MM.1S (cell line): ENCODE measurements at regions not wholly inside any gene's neighbourhood (a gene's known extent, or its start where the extent isn't known, plus 50 kb on each side); places are given as distances from the start of the nearest gene placed in this dataset.

Experiments used
- DNase-seq: peaks from one replicate; pipeline ENCODE4 v3.0.0-alpha.2; 2015
- H2AFZ ChIP-seq: fragments of 300-600 bp; sonication (generic); 2 replicates; pipeline ENCODE4 v1.6.0; 2016; ENCODE audit warnings: antibody characterized with exemption, low read length
- H3F3A ChIP-seq: fragments of 300-600 bp; sonication (generic); 2 replicates; pipeline ENCODE4 v1.6.1; 2016; ENCODE audit warnings: mild to moderate bottlenecking, antibody characterized with exemption, low read length, moderate library complexity, mixed read lengths; ENCODE audit not compliant: insufficient read depth
- H3K27ac ChIP-seq: fragments of 300-600 bp; sonication (generic); 2 replicates; pipeline ENCODE4 v1.5.1; 2016; ENCODE audit warnings: mild to moderate bottlenecking, low read length
- H3K27me3 ChIP-seq: fragments of 300-600 bp; sonication (generic); replicated peaks from 2 replicates; pipeline ENCODE4 v1.6.0; 2016; ENCODE audit warnings: low read length; ENCODE audit not compliant: insufficient read depth
- H3K36me3 ChIP-seq: fragments of 300-600 bp; sonication (generic); replicated peaks from 2 replicates; pipeline ENCODE4 v1.6.1; 2016; ENCODE audit warnings: mild to moderate bottlenecking, low read length, mixed read lengths; ENCODE audit not compliant: insufficient read depth
- H3K4me1 ChIP-seq: fragments of 300-600 bp; sonication (generic); 2 replicates; pipeline ENCODE4 v1.6.1; 2016; ENCODE audit warnings: low read length, mixed read lengths
- H3K4me2 ChIP-seq: fragments of 300-600 bp; sonication (generic); 2 replicates; pipeline ENCODE4 v1.6.0; 2016; ENCODE audit warnings: low read depth, low read length
- H3K4me3 ChIP-seq: fragments of 300-600 bp; sonication (generic); 2 replicates; pipeline ENCODE4 v1.5.1; 2016; ENCODE audit warnings: low read length, mixed read lengths
- H3K79me2 ChIP-seq: fragments of 300-600 bp; sonication (generic); 2 replicates; pipeline ENCODE4 v1.6.1; 2016; ENCODE audit warnings: mixed run types, low read length, mixed read lengths
- H3K9ac ChIP-seq: fragments of 300-600 bp; sonication (generic); 2 replicates; pipeline ENCODE4 v1.6.1; 2016; ENCODE audit warnings: low read length, mixed read lengths
- H3K9me2 ChIP-seq: fragments of 300-600 bp; sonication (generic); replicated peaks from 2 replicates; pipeline ENCODE4 v1.6.1; 2016; ENCODE audit warnings: mild to moderate bottlenecking, low read length, mixed read lengths; ENCODE audit not compliant: insufficient read depth
- H3K9me3 ChIP-seq: fragments of 300-600 bp; sonication (generic); replicated peaks from 2 replicates; pipeline ENCODE4 v1.6.1; 2016; ENCODE audit warnings: mild to moderate bottlenecking, low read length, mixed read lengths; ENCODE audit not compliant: insufficient read depth
- H4K20me1 ChIP-seq: fragments of 300-600 bp; sonication (generic); 2 replicates; pipeline ENCODE4 v1.6.1; 2016; ENCODE audit warnings: mild to moderate bottlenecking, low read length, moderate library complexity, mixed read lengths; ENCODE audit not compliant: insufficient read depth
- EZH2 ChIP-seq: fragments of 300-600 bp; sonication (generic); optimal IDR thresholded peaks from 2 replicates; pipeline ENCODE3; 2017; ENCODE audit warnings: low read depth, mild to moderate bottlenecking, antibody characterized with exemption, low read length, mixed read lengths
- EZH2phosphoT487 ChIP-seq: fragments of 300-600 bp; sonication (generic); IDR thresholded peaks from 2 replicates; pipeline ENCODE4 v1.6.1; 2018; ENCODE audit warnings: antibody characterized with exemption, low read length
- TF ChIP-seq, protein P1 (sequence below): fragments of 300-600 bp; sonication (generic); IDR thresholded peaks from 2 replicates; pipeline ENCODE4 v1.5.1; 2016; ENCODE audit warnings: antibody characterized with exemption, low read length, mixed read lengths

DNA sequence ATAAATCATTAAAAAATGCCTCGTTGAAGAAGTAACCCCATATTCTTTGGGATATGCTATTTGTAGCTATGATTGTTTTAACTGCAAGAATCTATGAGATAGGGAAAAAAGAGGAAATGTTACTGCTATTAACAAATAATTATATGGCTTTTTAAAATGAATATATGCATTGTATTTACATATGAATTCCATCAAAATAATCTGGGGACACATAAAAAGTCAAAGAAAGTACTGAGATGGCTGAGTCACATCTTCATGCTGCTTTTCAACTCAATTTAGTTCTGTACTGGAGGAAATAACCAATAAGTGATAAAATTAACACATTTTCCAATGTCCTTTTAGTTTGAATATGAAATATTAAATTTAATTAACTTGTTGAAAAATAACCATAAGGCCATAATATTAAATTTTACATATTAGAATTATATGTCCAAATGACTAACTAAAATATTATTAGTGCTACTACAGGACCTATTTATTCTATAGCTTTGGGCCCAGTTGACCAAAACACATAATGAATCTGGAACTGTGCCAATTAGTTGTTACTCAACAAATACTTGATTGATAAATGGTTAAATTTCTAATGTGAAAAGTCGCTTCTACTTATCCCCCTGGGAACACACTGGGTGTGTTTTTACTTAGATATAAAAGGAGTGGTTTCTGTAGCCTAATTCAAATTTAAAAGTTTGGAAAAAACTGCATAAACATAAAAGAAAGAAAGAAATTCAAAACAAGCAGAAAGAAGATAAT is 214.6 kb upstream of the PFKP start:
- TF ChIP-seq EZH2phosphoT487: no peak
- no peak for TF ChIP-seq EZH2
- TF ChIP-seq, protein P1, sequence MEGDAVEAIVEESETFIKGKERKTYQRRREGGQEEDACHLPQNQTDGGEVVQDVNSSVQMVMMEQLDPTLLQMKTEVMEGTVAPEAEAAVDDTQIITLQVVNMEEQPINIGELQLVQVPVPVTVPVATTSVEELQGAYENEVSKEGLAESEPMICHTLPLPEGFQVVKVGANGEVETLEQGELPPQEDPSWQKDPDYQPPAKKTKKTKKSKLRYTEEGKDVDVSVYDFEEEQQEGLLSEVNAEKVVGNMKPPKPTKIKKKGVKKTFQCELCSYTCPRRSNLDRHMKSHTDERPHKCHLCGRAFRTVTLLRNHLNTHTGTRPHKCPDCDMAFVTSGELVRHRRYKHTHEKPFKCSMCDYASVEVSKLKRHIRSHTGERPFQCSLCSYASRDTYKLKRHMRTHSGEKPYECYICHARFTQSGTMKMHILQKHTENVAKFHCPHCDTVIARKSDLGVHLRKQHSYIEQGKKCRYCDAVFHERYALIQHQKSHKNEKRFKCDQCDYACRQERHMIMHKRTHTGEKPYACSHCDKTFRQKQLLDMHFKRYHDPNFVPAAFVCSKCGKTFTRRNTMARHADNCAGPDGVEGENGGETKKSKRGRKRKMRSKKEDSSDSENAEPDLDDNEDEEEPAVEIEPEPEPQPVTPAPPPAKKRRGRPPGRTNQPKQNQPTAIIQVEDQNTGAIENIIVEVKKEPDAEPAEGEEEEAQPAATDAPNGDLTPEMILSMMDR: no peak
- H3F3A ChIP-seq: no peaks in the 10 kb centered on the region
- no peak overlapping the region for H3K4me2 ChIP-seq
- no peak overlapping the region for H3K4me3 ChIP-seq
- H4K20me1 ChIP-seq: no peaks in the 10 kb centered on the region
- H3K9ac ChIP-seq: no peak overlapping the region
- no peaks in the 10 kb centered on the region for H3K36me3 ChIP-seq
- H3K27ac ChIP-seq: no peak overlapping the region
- DNase-seq: no peak
- H3K9me2 ChIP-seq: no peaks in the 10 kb centered on the region
- H3K79me2 ChIP-seq: no peaks in the 10 kb centered on the region
- no peak overlapping the region for H2AFZ ChIP-seq
- no peaks in the 10 kb centered on the region; the same call in 1 of the 2 replicates for H3K9me3 ChIP-seq
- no peaks in the 10 kb centered on the region for H3K4me1 ChIP-seq
- H3K27me3 ChIP-seq: no peaks in the 10 kb centered on the region

DNA sequence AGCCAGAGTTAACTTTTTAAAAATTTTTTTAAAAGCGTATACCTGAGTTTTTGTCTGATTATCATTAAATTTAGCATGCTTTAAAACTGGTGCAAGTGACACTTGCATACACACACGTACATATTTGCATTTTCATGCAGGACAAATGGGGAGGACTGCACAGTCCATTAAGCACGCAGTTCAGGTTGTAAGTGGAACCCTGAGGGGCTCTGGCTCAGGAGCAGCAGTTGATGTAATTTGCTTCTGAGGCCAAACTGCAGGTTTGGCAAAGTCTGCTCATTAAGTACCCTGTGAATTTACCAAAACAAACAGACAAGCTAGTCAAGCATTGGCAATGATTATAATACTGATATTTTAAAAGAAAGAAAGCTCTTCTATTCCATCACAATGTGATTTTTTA is 215.8 kb upstream of the PFKP start:
- Histone ChIP-seq H3K9me3 (no peaks in the 10 kb centered on the region; the same call in 1 of the 2 replicates), H3K27me3 (no peaks in the 10 kb centered on the region), H3K4me3 (no peak overlapping the region), H3K4me2 (no peak overlapping the region), H3K9me2 (no peaks in the 10 kb centered on the region), H3K36me3 (no peaks in the 10 kb centered on the region), H3K4me1 (no peaks in the 10 kb centered on the region), H3F3A (no peaks in the 10 kb centered on the region), H3K27ac (no peak overlapping the region), H3K9ac (no peak overlapping the region), H4K20me1 (no peaks in the 10 kb centered on the region), H2AFZ (no peak overlapping the region), H3K79me2 (no peaks in the 10 kb centered on the region)
- no peak for DNase-seq
- TF ChIP-seq, protein P1: no peak
- no peak for TF ChIP-seq EZH2
- no peak for TF ChIP-seq EZH2phosphoT487

DNA sequence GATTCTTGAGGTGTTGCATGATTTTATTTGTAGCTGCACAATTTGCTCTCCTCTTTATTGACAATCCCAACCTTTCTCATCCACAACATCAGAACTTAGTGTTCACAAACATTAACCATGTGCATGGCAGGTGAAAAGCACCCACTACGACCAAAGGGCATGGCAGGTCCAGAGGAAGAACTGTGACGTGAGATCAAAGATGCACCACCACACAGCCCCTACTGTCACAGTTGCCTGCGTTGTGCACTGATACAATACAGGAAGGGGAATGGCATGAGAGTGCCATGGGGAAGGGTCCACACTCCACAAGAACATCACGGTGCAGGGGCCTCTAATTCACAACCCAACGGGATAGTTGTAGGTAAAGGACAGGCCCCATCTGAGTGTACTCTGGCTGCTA is 217.1 kb upstream of the PFKP start:
- H3K4me2 ChIP-seq: no peak overlapping the region
- H3K4me3 ChIP-seq: no peak overlapping the region
- H3F3A ChIP-seq: no peaks in the 10 kb centered on the region
- no peaks in the 10 kb centered on the region for H3K9me2 ChIP-seq
- no peak overlapping the region for H2AFZ ChIP-seq
- no peak overlapping the region for H3K9ac ChIP-seq
- no peak for DNase-seq
- H3K36me3 ChIP-seq: no peaks in the 10 kb centered on the region
- H3K27me3 ChIP-seq: no peaks in the 10 kb centered on the region
- H3K79me2 ChIP-seq: no peaks in the 10 kb centered on the region
- H4K20me1 ChIP-seq: no peaks in the 10 kb centered on the region
- H3K9me3 ChIP-seq: no peaks in the 10 kb centered on the region
- no peaks in the 10 kb centered on the region for H3K4me1 ChIP-seq
- no peak for TF ChIP-seq EZH2
- TF ChIP-seq EZH2phosphoT487: no peak
- TF ChIP-seq, protein P1: no peak
- no peak overlapping the region for H3K27ac ChIP-seq
